Caco-2 (cell line): ENCODE measurements at regions not wholly inside any gene's neighbourhood (a gene's known extent, or its start where the extent isn't known, plus 50 kb on each side); places are given as distances from the start of the nearest gene placed in this dataset.

Source experiments
- BruUV-seq: library from RNA; stranded (reverse); fragments of 400-500 nt; replicated peaks from 2 replicates; lab custom pipeline; 2021; lab: Mats Ljungman, UMichigan
- CTCF ChIA-PET: fragments of 300-600 bp; sonication (Branson Sonifier 250); formaldehyde crosslinking; loops from one replicate; lab custom pipeline; 2022; ENCODE audit warnings: antibody characterized with exemption; lab: Charles Lee
- POLR2A ChIA-PET: fragments of 300-600 bp; sonication (Branson Sonifier 250); formaldehyde crosslinking; loops from one replicate; lab custom pipeline; 2022; ENCODE audit warnings: antibody characterized with exemption; lab: Charles Lee
- DNase-seq, 2 experiments: peaks; one replicate each; pipeline versions ENCODE4 v3.0.0 to v3.0.0-alpha.2; 2020 to 2022
- H3K27me3 ChIP-seq: replicated peaks from 2 replicates; pipeline ENCODE4 v1.6.0; 2011; ENCODE audit warnings: low read length; ENCODE audit not compliant: control insufficient read depth, insufficient read depth
- H3K36me3 ChIP-seq: 2 replicates; pipeline ENCODE4 v1.5.1; 2011; ENCODE audit warnings: low read length; ENCODE audit not compliant: control insufficient read depth, insufficient read depth
- H3K4me1 ChIP-seq: fragments of 250-450 bp; sonication (Bioruptor Pico); 2 replicates; pipeline ENCODE4 v1.5.1; 2020; ENCODE audit warnings: mild to moderate bottlenecking
- H3K4me3 ChIP-seq: 2 replicates; pipeline ENCODE4 v1.5.1; 2011; ENCODE audit warnings: low read depth, mild to moderate bottlenecking, control low read depth, low read length
- H3K9me3 ChIP-seq: fragments of 250-450 bp; sonication (Bioruptor Pico); 2 replicates; pipeline ENCODE4 v1.5.1; 2020; ENCODE audit warnings: mild to moderate bottlenecking, moderate library complexity
- H3K27ac Mint-ChIP-seq: one replicate; pipeline ENCODE4 v1.8.0; 2022; ENCODE audit warnings: mixed read lengths; ENCODE audit not compliant: unreplicated experiment
- H3K27me3 Mint-ChIP-seq: one replicate; pipeline ENCODE4 v1.8.0; 2022; ENCODE audit warnings: mixed read lengths; ENCODE audit not compliant: insufficient read depth, unreplicated experiment
- H3K36me3 Mint-ChIP-seq: one replicate; pipeline ENCODE4 v1.8.0; 2022; ENCODE audit warnings: mild to moderate bottlenecking, mixed read lengths; ENCODE audit not compliant: insufficient read depth, unreplicated experiment
- H3K4me1 Mint-ChIP-seq: one replicate; pipeline ENCODE4 v1.8.0; 2022; ENCODE audit warnings: low read depth, mixed read lengths; ENCODE audit not compliant: unreplicated experiment
- H3K4me3 Mint-ChIP-seq: one replicate; pipeline ENCODE4 v1.8.0; 2022; ENCODE audit warnings: mild to moderate bottlenecking, moderate library complexity, mixed read lengths; ENCODE audit not compliant: unreplicated experiment
- H3K9me3 Mint-ChIP-seq: one replicate; pipeline ENCODE4 v1.8.0; 2022; ENCODE audit warnings: mixed read lengths; ENCODE audit not compliant: unreplicated experiment
- CTCF ChIP-seq, 2 experiments: fragments of 200-600 bp in 1 of 2; IDR thresholded peaks; 1 replicate in 1 of 2; 2 replicates in 1 of 2; pipeline versions ENCODE4 v1.5.1 to v1.8.0; 2011 to 2022; ENCODE audit warnings: antibody characterized with exemption in 1 of 2, control low read depth in 1 of 2, inconsistent platforms in 1 of 2, low read depth in 1 of 2, low read length in 1 of 2, mild to moderate bottlenecking in 1 of 2, moderate library complexity in 1 of 2; ENCODE audit not compliant: insufficient read depth in 1 of 2, severe bottlenecking in 1 of 2, unreplicated experiment in 1 of 2
- intact Hi-C: fragments of 100-400 bp; cut with micrococcal nuclease; formaldehyde crosslinking; loops from one replicate; pipeline ENCODE4 v1.10.0; 2022; ENCODE audit not compliant: unreplicated experiment

- BruUV-seq, result no TSS peak
- H3K27me3 Mint-ChIP-seq, result peaks cover 2% of the 10 kb centered on the region
- H3K9me3 Mint-ChIP-seq, result no peaks in the 10 kb centered on the region
- Histone ChIP-seq H3K27me3 (no peaks in the 10 kb centered on the region), H3K9me3 (no peaks in the 10 kb centered on the region), H3K36me3 (no peaks in the 10 kb centered on the region), H3K4me1 (peaks cover 6% of the 10 kb centered on the region; the same call in 1 of the 2 replicates), H3K4me3 (no peak overlapping the region)
- H3K4me3 Mint-ChIP-seq, result no peak overlapping the region
- no peak overlapping the region for H3K27ac Mint-ChIP-seq
- no peaks in the 10 kb centered on the region for H3K4me1 Mint-ChIP-seq
- ChIA-PET POLR2A (no interaction called here), CTCF (no interaction called here)
- DNase-seq, result no peak
- H3K36me3 Mint-ChIP-seq, result no peaks in the 10 kb centered on the region
- TF ChIP-seq CTCF (IDR thresholded peaks at IDR 0.05; ENCODE audit: insufficient read depth in 1 of 2, low read depth in 1 of 2, low read length in 1 of 2, severe bottlenecking in 1 of 2, unreplicated experiment in 1 of 2), result no peak
- intact Hi-C loops, result no loop called here
Observed at GRCh38 chr13:59570204-59570603, 593.5 kb downstream of the DIAPH3 start.

GRCh38 chr13:59584101-59584500 is 579.6 kb downstream of the DIAPH3 start:
- Histone ChIP-seq H3K27me3 (no peaks in the 10 kb centered on the region), H3K4me1 (no peaks in the 10 kb centered on the region), H3K36me3 (no peaks in the 10 kb centered on the region), H3K4me3 (no peak overlapping the region), H3K9me3 (no peaks in the 10 kb centered on the region)
- H3K27me3 Mint-ChIP-seq, result no peaks in the 10 kb centered on the region
- BruUV-seq, result no TSS peak
- H3K4me3 Mint-ChIP-seq, result no peak overlapping the region
- no peaks in the 10 kb centered on the region for H3K36me3 Mint-ChIP-seq
- no peak for TF ChIP-seq CTCF (IDR thresholded peaks at IDR 0.05; ENCODE audit: insufficient read depth in 1 of 2, low read depth in 1 of 2, low read length in 1 of 2, severe bottlenecking in 1 of 2, unreplicated experiment in 1 of 2)
- POLR2A ChIA-PET, result no interaction called here
- intact Hi-C loops, result no loop called here
- H3K27ac Mint-ChIP-seq, result no peak overlapping the region
- H3K9me3 Mint-ChIP-seq, result no peaks in the 10 kb centered on the region
- DNase-seq, result no peak
- no peaks in the 10 kb centered on the region for H3K4me1 Mint-ChIP-seq
- CTCF ChIA-PET, result no interaction called here

- intact Hi-C loops, result no loop called here
- BruUV-seq, result no TSS peak
- no peak overlapping the region for H3K4me3 Mint-ChIP-seq
- no peaks in the 10 kb centered on the region for H3K4me1 Mint-ChIP-seq
- no peak for TF ChIP-seq CTCF (IDR thresholded peaks at IDR 0.05; ENCODE audit: insufficient read depth in 1 of 2, low read depth in 1 of 2, low read length in 1 of 2, severe bottlenecking in 1 of 2, unreplicated experiment in 1 of 2)
- CTCF ChIA-PET, result no interaction called here
- Histone ChIP-seq H3K4me3 (no peak overlapping the region), H3K36me3 (no peaks in the 10 kb centered on the region), H3K4me1 (no peaks in the 10 kb centered on the region), H3K9me3 (no peaks in the 10 kb centered on the region), H3K27me3 (no peaks in the 10 kb centered on the region)
- H3K36me3 Mint-ChIP-seq, result no peaks in the 10 kb centered on the region
- H3K27me3 Mint-ChIP-seq, result no peaks in the 10 kb centered on the region
- no peak overlapping the region for H3K27ac Mint-ChIP-seq
- POLR2A ChIA-PET, result no interaction called here
- H3K9me3 Mint-ChIP-seq, result no peaks in the 10 kb centered on the region
- no peak for DNase-seq
Observed at GRCh38 chr13:59584761-59585670, 578.7 kb downstream of the DIAPH3 start.
